ENCODE measurements at regions not wholly inside any gene's neighbourhood (a gene's known extent, or its start where the extent isn't known, plus 50 kb on each side); places are given as distances from the start of the nearest gene placed in this dataset.

DNA sequence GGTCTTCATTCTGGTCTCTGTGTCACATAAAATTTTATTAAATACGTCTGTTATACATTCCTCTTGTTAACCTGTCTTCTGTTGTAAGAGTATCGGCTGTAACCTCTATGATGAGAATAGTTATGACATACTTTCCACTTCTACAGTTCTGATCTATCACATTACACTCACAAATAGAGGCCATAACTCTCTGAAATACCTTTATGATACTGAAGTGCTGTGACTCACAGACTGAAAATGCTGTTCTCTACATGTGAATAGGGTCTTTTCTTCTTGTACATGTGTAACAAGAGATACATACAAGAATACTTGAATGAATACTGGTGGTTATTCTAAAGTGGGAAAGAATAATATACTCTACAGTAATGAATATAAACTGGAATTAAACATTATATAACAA lies 1047.6 kb downstream of the TECRL start:
- TF ChIP-seq, protein P1, sequence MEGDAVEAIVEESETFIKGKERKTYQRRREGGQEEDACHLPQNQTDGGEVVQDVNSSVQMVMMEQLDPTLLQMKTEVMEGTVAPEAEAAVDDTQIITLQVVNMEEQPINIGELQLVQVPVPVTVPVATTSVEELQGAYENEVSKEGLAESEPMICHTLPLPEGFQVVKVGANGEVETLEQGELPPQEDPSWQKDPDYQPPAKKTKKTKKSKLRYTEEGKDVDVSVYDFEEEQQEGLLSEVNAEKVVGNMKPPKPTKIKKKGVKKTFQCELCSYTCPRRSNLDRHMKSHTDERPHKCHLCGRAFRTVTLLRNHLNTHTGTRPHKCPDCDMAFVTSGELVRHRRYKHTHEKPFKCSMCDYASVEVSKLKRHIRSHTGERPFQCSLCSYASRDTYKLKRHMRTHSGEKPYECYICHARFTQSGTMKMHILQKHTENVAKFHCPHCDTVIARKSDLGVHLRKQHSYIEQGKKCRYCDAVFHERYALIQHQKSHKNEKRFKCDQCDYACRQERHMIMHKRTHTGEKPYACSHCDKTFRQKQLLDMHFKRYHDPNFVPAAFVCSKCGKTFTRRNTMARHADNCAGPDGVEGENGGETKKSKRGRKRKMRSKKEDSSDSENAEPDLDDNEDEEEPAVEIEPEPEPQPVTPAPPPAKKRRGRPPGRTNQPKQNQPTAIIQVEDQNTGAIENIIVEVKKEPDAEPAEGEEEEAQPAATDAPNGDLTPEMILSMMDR (conservative IDR thresholded peaks at IDR 0.05) = no peak

DNA sequence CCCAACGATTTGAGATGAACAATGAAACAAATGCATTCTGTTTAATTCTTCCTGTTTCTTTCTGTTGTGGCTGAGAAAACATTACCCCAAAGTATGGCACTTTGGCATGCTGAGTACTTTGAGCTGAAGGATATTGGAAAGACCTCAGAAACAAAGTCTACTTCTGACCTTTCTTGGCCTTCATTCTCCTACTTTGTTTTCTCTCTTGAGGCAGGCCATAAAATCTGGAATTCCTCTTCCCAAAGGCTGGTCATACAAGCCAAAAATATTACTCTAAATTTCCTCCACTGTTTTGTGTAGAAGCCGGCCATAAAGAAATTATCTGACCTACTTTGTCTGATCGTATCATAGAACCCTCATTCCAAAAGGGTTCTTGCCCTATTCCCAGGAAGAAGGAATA lies 1048.2 kb downstream of the TECRL start:
- no peak overlapping the region for H3K27ac ChIP-seq
- TF ChIP-seq, protein P1 (conservative IDR thresholded peaks at IDR 0.05) = no peak

More for the DNA sequence above, 1047.6 kb downstream of the TECRL start:
- H3K27ac ChIP-seq = no peak overlapping the region

DNA sequence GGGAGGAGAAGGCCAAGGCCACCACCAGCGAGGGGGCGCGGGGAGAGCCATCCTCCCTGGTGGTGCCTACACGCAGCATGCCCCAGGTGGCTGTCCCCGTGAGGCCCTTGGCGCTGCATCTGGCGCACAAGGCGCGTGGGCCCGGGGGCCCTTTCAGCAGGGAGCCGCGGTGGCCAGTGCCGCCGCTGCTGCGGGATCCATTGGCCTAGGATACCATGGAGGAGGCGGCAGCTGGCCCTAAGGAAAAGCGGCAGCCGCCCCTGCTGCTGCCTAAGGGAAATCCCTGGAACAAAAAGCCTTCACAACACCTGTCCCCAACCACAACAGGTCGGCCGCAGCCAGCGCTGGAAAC lies 1059.6 kb downstream of the TECRL start:
- no peak overlapping the region for H3K27ac ChIP-seq
- TF ChIP-seq, protein P1 (conservative IDR thresholded peaks at IDR 0.05) = no peak

DNA sequence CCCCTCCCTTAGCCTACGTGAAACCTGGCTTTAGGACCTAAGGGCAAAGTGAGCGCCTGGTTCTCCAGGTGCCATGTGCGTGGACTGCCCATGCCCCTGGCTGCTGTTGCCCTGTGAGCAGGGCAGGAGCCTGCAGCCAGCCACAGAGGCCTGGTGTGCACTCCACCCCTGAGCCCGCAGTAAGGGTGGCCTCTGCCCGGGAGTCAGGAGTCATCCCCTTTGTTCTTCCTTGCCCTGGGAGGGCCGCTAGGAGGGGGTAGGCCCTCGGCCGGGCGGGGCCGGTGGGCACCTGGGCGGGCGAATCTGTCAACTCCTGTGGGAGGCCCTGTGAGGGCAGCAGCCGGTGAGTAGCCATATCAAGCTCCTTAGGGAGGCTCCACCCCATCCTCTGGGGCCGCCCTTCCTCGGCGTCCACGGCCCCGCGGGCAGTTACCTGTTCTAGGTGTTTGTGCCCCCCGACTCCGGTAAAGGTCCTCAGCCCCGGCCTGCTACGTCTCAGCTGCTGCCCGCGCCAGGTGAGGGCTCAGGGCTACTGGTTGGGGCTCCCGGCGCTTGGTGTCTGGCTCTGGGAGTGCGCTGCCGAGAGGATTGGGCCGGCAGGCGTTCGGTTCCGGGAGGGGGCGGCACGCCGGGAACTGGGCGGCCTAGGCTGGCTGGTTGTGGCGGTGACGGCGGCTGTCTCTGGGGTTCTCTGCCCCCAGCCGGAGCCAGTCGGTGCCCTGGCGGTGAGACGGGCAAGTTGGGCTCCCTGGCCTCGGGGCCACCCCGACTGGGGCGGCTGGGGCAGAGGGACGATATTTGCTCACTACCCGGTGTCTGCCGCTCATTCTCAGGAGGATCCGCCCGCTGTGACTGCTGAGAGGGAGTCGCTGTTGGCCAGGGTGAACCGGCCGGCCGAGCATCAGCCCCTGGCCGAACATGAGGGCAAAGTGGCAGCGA lies 1060.2 kb downstream of the TECRL start:
- TF ChIP-seq, protein P1 (conservative IDR thresholded peaks at IDR 0.05) = no peak
- H3K27ac ChIP-seq = no peak overlapping the region

DNA sequence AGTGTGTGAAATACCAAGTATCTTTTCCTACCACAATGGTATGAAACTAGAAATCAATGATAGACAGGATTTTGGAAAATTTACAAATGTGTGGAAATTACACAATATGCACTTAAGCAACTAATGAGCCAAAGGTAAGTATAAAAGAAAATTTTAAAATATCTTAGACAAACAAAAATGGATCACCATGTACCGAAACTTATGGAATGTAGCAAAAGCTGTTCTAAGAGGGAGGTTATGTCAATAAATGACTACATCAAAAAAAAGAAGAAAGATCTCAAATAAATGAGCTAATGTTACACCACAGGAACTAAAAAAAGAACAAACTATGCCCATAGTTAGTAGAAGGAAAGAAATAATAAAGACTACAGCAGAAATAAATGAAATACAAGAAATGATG lies 1084.1 kb downstream of the TECRL start:
- TF ChIP-seq, protein P1 (conservative IDR thresholded peaks at IDR 0.05) = no peak
- no peak overlapping the region for H3K27ac ChIP-seq

DNA sequence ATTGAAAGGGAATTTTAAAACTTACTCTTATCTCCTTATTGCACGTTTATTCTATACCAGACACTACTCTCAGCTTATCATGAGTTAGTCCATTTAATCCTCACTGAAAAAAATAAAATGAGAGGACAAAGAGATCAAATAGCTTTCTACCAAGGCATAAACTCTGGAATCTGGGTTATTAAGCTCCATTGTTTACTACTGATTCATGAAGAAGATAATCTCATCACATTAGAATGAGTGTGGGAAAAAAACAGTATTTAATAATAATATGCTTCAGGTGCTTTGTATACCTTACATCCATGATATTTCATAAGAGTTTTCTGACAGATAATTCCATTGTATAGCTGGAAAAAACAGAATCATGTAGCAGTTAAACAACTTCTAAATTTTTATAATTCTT lies 1092.6 kb downstream of the TECRL start:
- no peak overlapping the region for H3K27ac ChIP-seq
- TF ChIP-seq, protein P1 (conservative IDR thresholded peaks at IDR 0.05) = no peak

DNA sequence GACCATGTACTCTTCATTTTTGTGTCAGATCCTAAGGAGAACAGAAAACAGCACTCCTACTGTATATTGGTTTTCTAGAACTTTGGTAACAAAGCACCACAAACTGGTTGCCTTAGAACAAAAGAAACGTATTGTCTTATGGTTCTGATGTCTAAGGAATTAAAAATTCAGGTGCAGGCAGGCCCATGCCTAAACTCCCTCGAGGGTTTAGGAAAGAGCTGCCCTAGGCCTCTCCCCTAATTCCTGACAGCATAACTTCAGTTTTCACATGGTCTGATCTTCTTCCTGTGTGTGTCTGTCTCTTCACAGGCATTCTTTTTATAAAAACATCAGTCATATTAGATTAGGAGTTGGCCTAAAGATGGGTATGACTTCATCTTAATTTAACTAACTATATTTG lies 1093.6 kb downstream of the TECRL start:
- H3K27ac ChIP-seq = no peak overlapping the region
- TF ChIP-seq, protein P1 (conservative IDR thresholded peaks at IDR 0.05) = no peak
